ENCODE measurements at regions not wholly inside any gene's neighbourhood (a gene's known extent, or its start where the extent isn't known, plus 50 kb on each side); places are given as distances from the start of the nearest gene placed in this dataset.

DNA sequence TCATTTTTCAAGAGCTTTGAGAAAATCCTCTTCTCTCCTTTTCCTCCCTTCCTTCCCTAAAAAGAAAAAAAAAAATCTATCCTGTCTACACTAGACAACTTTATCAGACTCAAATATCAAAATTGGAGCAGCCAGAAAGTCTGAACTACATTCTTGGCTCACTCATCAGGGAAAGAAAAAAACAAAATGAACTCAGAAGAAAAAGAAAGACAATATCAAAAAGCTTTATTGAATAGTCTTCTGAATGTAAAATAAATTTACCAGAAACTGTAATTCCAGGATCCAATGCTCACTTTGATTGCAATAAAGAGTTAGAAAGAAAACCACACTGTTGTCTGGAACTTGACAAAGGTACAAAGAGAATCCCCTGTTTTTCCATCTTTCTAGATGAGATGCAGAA lies 507.2 kb upstream of the MPDZ start:
- no peak overlapping the region for H3K4me3 ChIP-seq (ENCODE audit: low read depth, low read length)
- no peak for DNase-seq (ENCODE audit: low read depth)
- in situ Hi-C loops (cut with HindIII; ENCODE audit: low sequenced_read_pairs), result no loop called here
- TF ChIP-seq CTCF (IDR thresholded peaks at IDR 0.05; ENCODE audit: low read depth, low read length, missing control alignments), result no peak

DNA sequence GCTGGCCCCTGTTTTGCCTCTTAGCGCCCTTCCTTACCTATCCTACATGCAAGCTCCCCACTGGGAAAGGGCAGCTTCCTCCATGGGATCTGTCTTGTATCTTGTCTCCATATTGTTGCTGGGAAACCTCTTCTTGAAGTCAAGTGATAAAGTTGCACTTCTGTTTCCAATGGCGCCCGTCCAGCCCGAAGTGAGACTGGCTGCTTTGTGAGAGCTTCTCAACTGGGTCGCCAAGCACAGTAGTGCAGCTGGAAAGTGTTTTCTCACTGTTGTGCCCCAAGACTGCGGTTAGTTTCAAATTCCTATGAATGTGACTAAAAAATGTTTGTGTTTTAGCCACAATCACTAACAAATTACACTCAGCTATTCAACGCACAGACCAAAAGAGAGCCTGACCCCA lies 506.6 kb upstream of the MPDZ start:
- TF ChIP-seq CTCF (IDR thresholded peaks at IDR 0.05; ENCODE audit: low read depth, low read length, missing control alignments), result no peak
- in situ Hi-C loops (cut with HindIII; ENCODE audit: low sequenced_read_pairs), result no loop called here
- H3K4me3 ChIP-seq (ENCODE audit: low read depth, low read length), result no peak overlapping the region
- DNase-seq (ENCODE audit: low read depth), result peak; percentile 37

DNA sequence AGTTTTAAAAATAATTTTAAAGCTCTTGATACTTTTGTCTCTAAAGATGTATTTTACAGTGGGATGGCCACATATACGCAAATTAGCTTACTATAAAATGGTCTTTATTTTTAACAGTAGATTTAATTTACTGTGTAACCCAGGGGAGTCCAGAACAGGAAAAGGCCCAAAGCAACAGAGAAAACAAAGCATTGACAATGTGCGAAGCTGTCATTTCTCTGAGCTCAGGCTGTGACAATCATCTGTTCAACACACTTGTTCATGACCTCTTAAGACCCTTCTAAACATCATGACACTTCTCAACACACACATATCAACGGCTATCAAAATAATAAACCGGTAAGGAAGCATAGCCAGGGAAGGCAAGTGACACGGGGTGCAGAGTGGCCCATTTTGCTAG lies 499.6 kb upstream of the MPDZ start:
- in situ Hi-C loops (cut with HindIII; ENCODE audit: low sequenced_read_pairs), result no loop called here
- no peak overlapping the region for H3K4me3 ChIP-seq (ENCODE audit: low read depth, low read length)
- no peak for TF ChIP-seq CTCF (IDR thresholded peaks at IDR 0.05; ENCODE audit: low read depth, low read length, missing control alignments)
- DNase-seq (ENCODE audit: low read depth), result no peak

DNA sequence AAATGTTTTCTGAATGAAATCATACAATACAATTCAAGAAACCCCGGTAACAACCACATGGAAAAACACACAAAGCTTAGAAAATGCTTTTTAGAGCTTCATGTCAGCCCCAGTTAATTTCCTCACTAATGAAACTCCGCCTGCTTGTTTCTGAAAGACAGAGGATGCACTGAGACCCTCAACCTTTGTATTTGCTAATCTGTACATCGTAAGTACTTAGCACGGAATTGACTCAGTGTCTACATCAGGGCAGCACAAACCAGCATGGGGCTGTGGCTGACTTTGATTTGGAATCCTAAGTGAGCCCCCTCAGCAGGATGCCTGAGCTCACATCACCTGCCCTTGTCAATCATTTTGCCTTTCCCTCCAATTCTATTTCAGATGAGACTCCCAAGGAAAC lies 499.1 kb upstream of the MPDZ start:
- in situ Hi-C loops (cut with HindIII; ENCODE audit: low sequenced_read_pairs), result no loop called here
- no peak for DNase-seq (ENCODE audit: low read depth)
- no peak overlapping the region for H3K4me3 ChIP-seq (ENCODE audit: low read depth, low read length)
- no peak for TF ChIP-seq CTCF (IDR thresholded peaks at IDR 0.05; ENCODE audit: low read depth, low read length, missing control alignments)

DNA sequence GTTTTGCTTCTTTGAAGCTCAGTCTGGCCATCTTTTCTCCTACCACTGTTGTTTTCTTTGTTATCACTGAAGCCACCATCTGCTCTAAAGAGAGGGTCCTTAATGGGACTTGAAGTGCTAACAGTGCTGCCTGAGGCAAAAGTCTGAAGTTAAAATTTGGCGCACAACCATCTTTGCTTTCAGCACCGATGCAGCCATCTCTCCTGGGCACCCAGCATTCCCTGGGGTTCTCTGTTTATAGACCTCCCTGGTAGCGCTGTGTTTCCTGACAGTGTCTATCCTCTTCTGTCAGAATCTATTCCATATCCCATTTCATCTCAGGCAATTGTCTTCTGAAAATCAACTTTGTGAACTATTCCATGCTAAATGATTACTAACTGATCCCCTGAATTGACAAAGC lies 491.5 kb upstream of the MPDZ start:
- in situ Hi-C loops (cut with HindIII; ENCODE audit: low sequenced_read_pairs), result no loop called here
- no peak overlapping the region for H3K4me3 ChIP-seq (ENCODE audit: low read depth, low read length)
- no peak for TF ChIP-seq CTCF (IDR thresholded peaks at IDR 0.05; ENCODE audit: low read depth, low read length, missing control alignments)
- DNase-seq (ENCODE audit: low read depth), result no peak

GRCh38 chr9:13769641-13770040 lies 490.1 kb upstream of the MPDZ start:
- in situ Hi-C loops (cut with HindIII; ENCODE audit: low sequenced_read_pairs), result no loop called here
- no peak for TF ChIP-seq CTCF (IDR thresholded peaks at IDR 0.05; ENCODE audit: low read depth, low read length, missing control alignments)
- H3K4me3 ChIP-seq (ENCODE audit: low read depth, low read length), result no peak overlapping the region
- DNase-seq (ENCODE audit: low read depth), result no peak

- no peak for TF ChIP-seq CTCF (IDR thresholded peaks at IDR 0.05; ENCODE audit: low read depth, low read length, missing control alignments)
- in situ Hi-C loops (cut with HindIII; ENCODE audit: low sequenced_read_pairs), result no loop called here
- no peak overlapping the region for H3K4me3 ChIP-seq (ENCODE audit: low read depth, low read length)
- DNase-seq (ENCODE audit: low read depth), result no peak
Measured at GRCh38 chr9:13769006-13769405, 489.5 kb upstream of the MPDZ start.
